K562 (cell line): ENCODE measurements at regions not wholly inside any gene's neighbourhood (a gene's known extent, or its start where the extent isn't known, plus 50 kb on each side); places are given as distances from the start of the nearest gene placed in this dataset.

Experiments
- ATAC-seq: fragments of 200-7000 bp; cut with Tn5 transposase; 3 replicates; pipeline ENCODE4 v1.9.1; 2020; ENCODE audit warnings: moderate library complexity
- BruUV-seq: library from RNA; stranded (reverse); fragments of 400-500 nt; replicated peaks from 2 replicates; lab custom pipeline; 2021; lab: Mats Ljungman, UMichigan
- CTCF ChIA-PET: fragments of 300-600 bp; formaldehyde crosslinking; extraction: SDS; loops from one replicate; lab custom pipeline; 2021; ENCODE audit warnings: low intra/inter-chr PET ratio; lab: Yijun Ruan, JAX
- POLR2A ChIA-PET: fragments of 300-600, 350-650 bp; sonication (Branson Sonifier 250); formaldehyde crosslinking; extraction: SDS; loops from one replicate; lab custom pipeline; 2021; ENCODE audit warnings: antibody characterized with exemption, inconsistent platforms; lab: Yijun Ruan, JAX
- DNase-seq, 4 experiments: peaks; one replicate each; pipeline versions ENCODE4 v3.0.0 to v3.0.0-alpha.2; 2011 to 2018; ENCODE audit warnings: low spot score in 3 of 4, mixed read lengths in 3 of 4; ENCODE audit errors: extremely low read depth in 1 of 4
- FAIRE-seq: peaks from 2 replicates; lab custom pipeline; 2011; peaks lifted over from hg19 to GRCh38; lab: Jason Lieb, UNC
- H2AFZ ChIP-seq: 2 replicates; pipeline ENCODE4 v1.6.0; 2011; ENCODE audit warnings: low read depth, low read length, control low read depth, inconsistent platforms
- H3K27ac ChIP-seq: fragments of 200-600 bp; 3 replicates; pipeline ENCODE4 v1.8.0; 2011; ENCODE audit warnings: low read depth, mild to moderate bottlenecking, control low read depth, inconsistent platforms, low read length, moderate library complexity, mixed read lengths; ENCODE audit errors: extremely low read depth
- H3K27me3 ChIP-seq, 2 experiments: fragments of 300-600 bp in 1 of 2; 2 replicates in 1 of 2; 3 replicates in 1 of 2; pipeline versions ENCODE4 v1.6.0 to v1.8.0; 2011; ENCODE audit warnings: inconsistent platforms in 2 of 2, low read length in 2 of 2, mild to moderate bottlenecking in 1 of 2, mixed read lengths in 1 of 2, moderate library complexity in 1 of 2; ENCODE audit not compliant: control insufficient read depth in 2 of 2, insufficient read depth in 2 of 2
- H3K36me3 ChIP-seq: fragments of 300-600 bp; 3 replicates; pipeline ENCODE4 v1.8.0; 2011; ENCODE audit warnings: mild to moderate bottlenecking, low read length, inconsistent platforms; ENCODE audit not compliant: control insufficient read depth, insufficient read depth
- H3K4me1 ChIP-seq, 2 experiments: fragments of 200-600 bp in 1 of 2; replicated peaks in 1 of 2; 2 replicates in 1 of 2; 3 replicates in 1 of 2; pipeline versions ENCODE4 v1.5.1 to v1.8.0; 2011; ENCODE audit warnings: inconsistent platforms in 2 of 2, low read length in 2 of 2, mild to moderate bottlenecking in 1 of 2, mixed read lengths in 1 of 2, moderate library complexity in 1 of 2; ENCODE audit not compliant: control insufficient read depth in 2 of 2, insufficient read depth in 2 of 2
- H3K4me2 ChIP-seq: 2 replicates; pipeline ENCODE4 v1.6.1; 2011; ENCODE audit warnings: low read length, control low read depth, inconsistent platforms, mixed read lengths; ENCODE audit not compliant: insufficient read depth
- H3K4me3 ChIP-seq: fragments of 200-600 bp; sonication (generic), shearing (Covaris generic); 2 replicates; pipeline ENCODE4 v1.5.1; 2016; ENCODE audit warnings: control low read depth, inconsistent platforms
- H3K79me2 ChIP-seq: fragments of 200-600 bp; 3 replicates; pipeline ENCODE4 v1.8.0; 2011; ENCODE audit warnings: low read length, inconsistent platforms; ENCODE audit not compliant: control insufficient read depth, insufficient read depth
- H3K9ac ChIP-seq, 2 experiments: 2 replicates each; pipeline versions ENCODE4 v1.6.0 to v1.6.1; 2011; ENCODE audit warnings: low read depth in 2 of 2, low read length in 2 of 2, control low read depth in 1 of 2, inconsistent platforms in 1 of 2, mild to moderate bottlenecking in 1 of 2, mixed read lengths in 1 of 2; ENCODE audit not compliant: insufficient read depth in 1 of 2
- H3K9me1 ChIP-seq: one replicate; pipeline ENCODE4 v1.6.0; 2011; ENCODE audit warnings: inconsistent platforms, mild to moderate bottlenecking, low read length, moderate library complexity; ENCODE audit not compliant: control insufficient read depth, insufficient read depth
- H3K9me3 ChIP-seq: replicated peaks from 2 replicates; pipeline ENCODE4 v1.5.1; 2011; ENCODE audit warnings: low read depth, low read length, inconsistent platforms; ENCODE audit not compliant: control insufficient read depth, insufficient read depth
- H4K20me1 ChIP-seq: replicated peaks from 2 replicates; pipeline ENCODE4 v1.6.1; 2011; ENCODE audit warnings: low read length, inconsistent platforms, mixed read lengths; ENCODE audit not compliant: control insufficient read depth, insufficient read depth
- CXXC5 ChIP-seq: fragments of 250-450 bp; sonication (Bioruptor Pico); IDR thresholded peaks from 2 replicates; pipeline ENCODE4 v1.8.0; 2022; ENCODE audit warnings: inconsistent platforms, mild to moderate bottlenecking, moderate library complexity
- GTF2A2 ChIP-seq: IDR thresholded peaks from 2 replicates; pipeline ENCODE4 v1.6.1; 2016; ENCODE audit warnings: mild to moderate bottlenecking, missing genetic modification characterization, missing compliant biosample characterization
- MEF2A ChIP-seq: IDR thresholded peaks from 2 replicates; pipeline ENCODE4 v1.6.1; 2011; ENCODE audit warnings: low read depth, mild to moderate bottlenecking, low read length, moderate library complexity; ENCODE audit not compliant: control insufficient read depth
- NR0B1 ChIP-seq: fragments of 450-650 bp; IDR thresholded peaks from one replicate; pipeline ENCODE4 v1.6.1; 2018; ENCODE audit warnings: mild to moderate bottlenecking, moderate library complexity; ENCODE audit not compliant: partially characterized antibody
- PTRF ChIP-seq: fragments of 450-650 bp; IDR thresholded peaks from 2 replicates; pipeline ENCODE4 v1.6.1; 2016; ENCODE audit warnings: mild to moderate bottlenecking, missing genetic modification characterization, missing compliant biosample characterization
- PTTG1 ChIP-seq: fragments of 450-650 bp; IDR thresholded peaks from 2 replicates; pipeline ENCODE4 v1.6.1; 2016; ENCODE audit warnings: low read depth, mild to moderate bottlenecking, missing genetic modification characterization, missing compliant biosample characterization
- RBM22 ChIP-seq: fragments of 200-400 bp; formaldehyde crosslinking; IDR thresholded peaks from 2 replicates; pipeline ENCODE4 v1.6.1; 2018; ENCODE audit warnings: low read length, low read depth; ENCODE audit not compliant: poor library complexity, severe bottlenecking
- ZNF551 ChIP-seq: fragments of 250-450 bp; sonication (Bioruptor Pico); IDR thresholded peaks from 2 replicates; pipeline ENCODE4 v1.5.0; 2021; ENCODE audit warnings: mild to moderate bottlenecking, moderate library complexity
- WGBS: fragments of 100-300 bp; shearing (Covaris generic); methylation state at CpG from one replicate; pipeline ENCODE4 v1.1.6; 2016; ENCODE audit warnings: low coverage, mixed read lengths; ENCODE audit not compliant: insufficient coverage; ENCODE audit errors: missing lambda C conversion rate; 5-methylcytosine and 5-hydroxymethylcytosine counted together
- in situ Hi-C: fragments of 300-500 bp; cut with MboI; formaldehyde crosslinking; loops from 4 replicates; pipeline ENCODE4 v1.15.0; 2018; ENCODE audit warnings: inconsistent platforms, mixed read lengths
- intact Hi-C: fragments of 100-400 bp; cut with micrococcal nuclease; formaldehyde crosslinking; loops from 2 replicates; pipeline ENCODE4 v1.14.2; 2022

DNA sequence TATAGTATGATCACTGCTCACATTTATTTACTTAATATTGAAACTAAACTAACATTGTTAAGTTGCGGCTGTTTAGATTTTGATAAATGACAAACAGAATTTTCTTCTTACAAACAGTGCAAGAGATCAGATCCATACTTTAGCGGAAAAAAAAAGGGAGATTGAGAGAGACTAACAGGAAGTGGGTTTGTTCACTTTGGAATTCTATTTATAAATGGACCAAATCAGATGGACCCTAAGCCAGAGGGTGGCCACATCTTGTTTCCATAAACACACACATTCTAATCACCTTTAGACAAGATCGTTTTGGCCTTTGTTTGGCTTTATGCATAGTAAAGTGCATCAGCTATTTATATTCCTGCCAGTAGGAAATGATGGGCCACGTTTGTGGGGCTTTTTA is 381.4 kb upstream of the CD180 start:
- 0% methylated on average over 4 of the region's 4 CpGs for WGBS
- H3K27ac ChIP-seq = no peak overlapping the region
- H4K20me1 ChIP-seq = no peaks in the 10 kb centered on the region
- in situ Hi-C loops (no loop called here), intact Hi-C loops (no loop called here)
- FAIRE-seq (no peak), ATAC-seq (no peak), DNase-seq (no peak)
- no peaks in the 10 kb centered on the region for H3K9me1 ChIP-seq
- BruUV-seq = no TSS peak
- CTCF ChIA-PET = no interaction called here
- H3K36me3 ChIP-seq = no peaks in the 10 kb centered on the region
- H2AFZ ChIP-seq = no peak overlapping the region
- H3K4me3 ChIP-seq = no peak overlapping the region
- H3K27me3 ChIP-seq = no peaks in the 10 kb centered on the region
- no peak overlapping the region for H3K9ac ChIP-seq
- H3K79me2 ChIP-seq = no peaks in the 10 kb centered on the region
- no peaks in the 10 kb centered on the region for H3K9me3 ChIP-seq
- POLR2A ChIA-PET = no interaction called here
- TF ChIP-seq NR0B1 (no peak), CXXC5 (CRISPR knock-in tag) (no peak), ZNF551 (CRISPR knock-in tag) (no peak), GTF2A2 (tag) (no peak), PTRF (tag) (no peak), PTTG1 (tag) (no peak), RBM22 (no peak), MEF2A (no peak)
- H3K4me1 ChIP-seq = no peaks in the 10 kb centered on the region
- no peak overlapping the region for H3K4me2 ChIP-seq
